OCI-LY7 (cell line): ENCODE measurements at regions not wholly inside any gene's neighbourhood (a gene's known extent, or its start where the extent isn't known, plus 50 kb on each side); places are given as distances from the start of the nearest gene placed in this dataset.
"Not testable (repeated sequence)": the region's sequence is repeated elsewhere in the genome, so short reads cannot be mapped to it uniquely, and the experiment has no call there.

Experiments
- BruUV-seq: library from RNA; stranded (reverse); fragments of 400-500 nt; replicated peaks from 2 replicates; lab custom pipeline; 2021; lab: Mats Ljungman, UMichigan
- CTCF ChIA-PET: fragments of 300-600 bp; sonication (Branson Sonifier 250); formaldehyde crosslinking; loops from one replicate; lab custom pipeline; 2022; ENCODE audit warnings: antibody characterized with exemption; ENCODE audit not compliant: unreplicated experiment; lab: Charles Lee
- POLR2A ChIA-PET: fragments of 300-600 bp; sonication (Branson Sonifier 250); formaldehyde crosslinking; loops from one replicate; lab custom pipeline; 2022; ENCODE audit warnings: antibody characterized with exemption; lab: Charles Lee
- DNase-seq: peaks from one replicate; pipeline ENCODE4 v3.0.0-alpha.2; 2015; ENCODE audit warnings: low spot score
- H2AFZ ChIP-seq: fragments of 200-600 bp; sonication (generic), shearing (Covaris generic); 2 replicates; pipeline ENCODE4 v1.6.1; 2014; ENCODE audit warnings: mild to moderate bottlenecking, antibody characterized with exemption, low read length, moderate library complexity
- H3K27ac ChIP-seq: fragments of 200-600 bp; sonication (generic); 2 replicates; pipeline ENCODE4 v1.5.1; 2014; ENCODE audit warnings: mixed run types, low read depth, mild to moderate bottlenecking, moderate library complexity, low read length, inconsistent platforms; ENCODE audit not compliant: poor library complexity, severe bottlenecking
- H3K36me3 ChIP-seq: fragments of 200-600 bp; sonication (generic); 2 replicates; pipeline ENCODE4 v1.6.1; 2014; ENCODE audit warnings: mild to moderate bottlenecking, antibody characterized with exemption, low read length, moderate library complexity, mixed read lengths; ENCODE audit not compliant: insufficient read depth
- H3K4me1 ChIP-seq: fragments of 200-600 bp; sonication (generic); 2 replicates; pipeline ENCODE4 v1.5.1; 2014; ENCODE audit warnings: mild to moderate bottlenecking, low read length; ENCODE audit not compliant: insufficient read depth, poor library complexity, severe bottlenecking
- H3K4me2 ChIP-seq: fragments of 200-600 bp; sonication (generic); 2 replicates; pipeline ENCODE4 v1.6.1; 2014; ENCODE audit warnings: mild to moderate bottlenecking, low read length
- H3K4me3 ChIP-seq: fragments of 200-600 bp; sonication (generic); 2 replicates; pipeline ENCODE4 v1.5.1; 2014; ENCODE audit warnings: mild to moderate bottlenecking, low read depth, low read length; ENCODE audit not compliant: poor library complexity, severe bottlenecking
- H3K79me2 ChIP-seq: fragments of 200-600 bp; sonication (generic); 2 replicates; pipeline ENCODE4 v1.6.1; 2016; ENCODE audit warnings: low read depth, mild to moderate bottlenecking, low read length, moderate library complexity, mixed read lengths; ENCODE audit not compliant: insufficient read depth
- H3K9me2 ChIP-seq: fragments of 200-600 bp; sonication (generic); 2 replicates; pipeline ENCODE4 v1.6.1; 2016; ENCODE audit warnings: mild to moderate bottlenecking, low read length, mixed read lengths; ENCODE audit not compliant: insufficient read depth
- H3K9me3 ChIP-seq: fragments of 200-600 bp; sonication (generic); 2 replicates; pipeline ENCODE4 v1.6.1; 2014; ENCODE audit warnings: mild to moderate bottlenecking, mixed run types, low read length, mixed read lengths
- H4K20me1 ChIP-seq: fragments of 200-600 bp; sonication (generic); 2 replicates; pipeline ENCODE4 v1.6.1; 2014; ENCODE audit warnings: mild to moderate bottlenecking, antibody characterized with exemption, low read length, moderate library complexity, mixed read lengths; ENCODE audit not compliant: insufficient read depth
- EZH2phosphoT487 ChIP-seq: fragments of 200-600 bp; sonication (generic); IDR thresholded peaks from 2 replicates; pipeline ENCODE4 v1.6.1; 2018; ENCODE audit warnings: low read depth, borderline replicate concordance, mild to moderate bottlenecking, mixed run types, antibody characterized with exemption, low read length, moderate library complexity, mixed read lengths
- intact Hi-C: fragments of 100-400 bp; cut with micrococcal nuclease; formaldehyde crosslinking; loops from one replicate; pipeline ENCODE4 v1.10.0; 2022; ENCODE audit not compliant: unreplicated experiment
- TF ChIP-seq, protein P1 (sequence below): fragments of 200-600 bp; sonication (generic); conservative IDR thresholded peaks from 2 replicates; pipeline ENCODE4 v1.5.1; 2014; ENCODE audit warnings: mild to moderate bottlenecking, antibody characterized with exemption, low read length, moderate library complexity, mixed read lengths

DNA sequence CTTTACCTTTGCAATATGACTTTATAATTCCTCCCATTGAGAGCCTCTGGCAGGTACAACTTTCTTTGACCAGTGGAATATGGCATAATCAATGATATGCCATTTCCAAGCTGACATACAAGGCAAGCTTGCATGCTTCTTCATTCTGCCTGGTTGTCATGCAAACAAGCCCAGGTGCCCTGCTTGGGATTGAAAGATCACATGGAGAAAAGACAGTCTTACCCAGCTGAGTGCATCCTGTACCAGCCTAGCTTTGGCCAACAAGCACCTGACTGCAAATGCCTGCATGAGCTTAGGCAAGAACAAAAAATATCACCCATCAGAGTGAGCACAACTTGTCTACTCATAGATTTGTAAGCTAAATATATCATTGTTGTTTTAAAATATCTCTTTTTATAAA lies 82.9 kb upstream of the KCND2 start:
- H3K4me3 ChIP-seq: no peak overlapping the region
- no peaks in the 10 kb centered on the region for H3K9me3 ChIP-seq
- no peaks in the 10 kb centered on the region for H3K79me2 ChIP-seq
- CTCF ChIA-PET: interaction anchor here (0.6 kb wide), 1 partner anchor 1342 kb away, joined by 3 read pairs; no protein-coding TSS in a partner anchor
- no peaks in the 10 kb centered on the region for H3K4me1 ChIP-seq
- no peak overlapping the region for H3K4me2 ChIP-seq
- H3K9me2 ChIP-seq: no peaks in the 10 kb centered on the region
- H4K20me1 ChIP-seq: no peaks in the 10 kb centered on the region
- intact Hi-C loops: no loop called here
- H2AFZ ChIP-seq: no peak overlapping the region
- TF ChIP-seq EZH2phosphoT487: no peak
- TF ChIP-seq, protein P1, sequence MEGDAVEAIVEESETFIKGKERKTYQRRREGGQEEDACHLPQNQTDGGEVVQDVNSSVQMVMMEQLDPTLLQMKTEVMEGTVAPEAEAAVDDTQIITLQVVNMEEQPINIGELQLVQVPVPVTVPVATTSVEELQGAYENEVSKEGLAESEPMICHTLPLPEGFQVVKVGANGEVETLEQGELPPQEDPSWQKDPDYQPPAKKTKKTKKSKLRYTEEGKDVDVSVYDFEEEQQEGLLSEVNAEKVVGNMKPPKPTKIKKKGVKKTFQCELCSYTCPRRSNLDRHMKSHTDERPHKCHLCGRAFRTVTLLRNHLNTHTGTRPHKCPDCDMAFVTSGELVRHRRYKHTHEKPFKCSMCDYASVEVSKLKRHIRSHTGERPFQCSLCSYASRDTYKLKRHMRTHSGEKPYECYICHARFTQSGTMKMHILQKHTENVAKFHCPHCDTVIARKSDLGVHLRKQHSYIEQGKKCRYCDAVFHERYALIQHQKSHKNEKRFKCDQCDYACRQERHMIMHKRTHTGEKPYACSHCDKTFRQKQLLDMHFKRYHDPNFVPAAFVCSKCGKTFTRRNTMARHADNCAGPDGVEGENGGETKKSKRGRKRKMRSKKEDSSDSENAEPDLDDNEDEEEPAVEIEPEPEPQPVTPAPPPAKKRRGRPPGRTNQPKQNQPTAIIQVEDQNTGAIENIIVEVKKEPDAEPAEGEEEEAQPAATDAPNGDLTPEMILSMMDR: no peak
- no peak for DNase-seq
- POLR2A ChIA-PET: interaction anchor here (0.6 to 0.7 kb wide), 2 partner anchors 12 to 19 kb away, joined by 3 read pairs; no protein-coding TSS in a partner anchor
- no peak overlapping the region for H3K27ac ChIP-seq
- BruUV-seq: no TSS peak
- H3K36me3 ChIP-seq: no peaks in the 10 kb centered on the region

DNA sequence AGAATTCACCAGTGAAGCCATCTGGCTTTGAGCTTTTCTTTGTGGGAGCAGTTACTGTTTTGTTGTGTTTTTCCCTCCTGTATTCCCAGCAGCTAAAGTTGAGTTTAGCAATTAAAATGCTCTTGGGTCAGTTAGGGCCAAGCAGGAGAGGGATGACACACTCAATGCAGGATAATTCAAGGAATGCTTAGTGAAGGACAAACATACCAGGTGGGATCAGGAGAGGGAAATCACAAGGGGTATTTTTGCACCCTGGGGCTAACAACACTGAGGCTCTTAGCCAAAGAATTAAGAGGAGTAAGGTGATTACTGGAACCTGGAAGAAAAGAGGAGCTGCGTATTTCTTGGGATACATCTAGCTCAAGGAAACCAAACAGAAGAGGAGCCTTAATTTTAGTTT lies 82.4 kb upstream of the KCND2 start:
- Histone ChIP-seq H3K9me2 (no peaks in the 10 kb centered on the region), H3K4me2 (no peak overlapping the region), H3K27ac (no peak overlapping the region), H2AFZ (no peak overlapping the region), H3K4me3 (no peak overlapping the region), H3K9me3 (no peaks in the 10 kb centered on the region), H3K36me3 (no peaks in the 10 kb centered on the region), H3K79me2 (no peaks in the 10 kb centered on the region), H4K20me1 (no peaks in the 10 kb centered on the region), H3K4me1 (no peaks in the 10 kb centered on the region)
- ChIA-PET CTCF (interaction anchor here (0.6 kb wide), 1 partner anchor 1343 kb away, joined by 3 read pairs; no protein-coding TSS in a partner anchor), POLR2A (interaction anchor here (0.6 to 0.7 kb wide), 2 partner anchors 12 to 20 kb away, joined by 3 read pairs; no protein-coding TSS in a partner anchor)
- BruUV-seq: no TSS peak
- DNase-seq: no peak
- intact Hi-C loops: no loop called here
- TF ChIP-seq EZH2phosphoT487: no peak
- TF ChIP-seq, protein P1: no peak

DNA sequence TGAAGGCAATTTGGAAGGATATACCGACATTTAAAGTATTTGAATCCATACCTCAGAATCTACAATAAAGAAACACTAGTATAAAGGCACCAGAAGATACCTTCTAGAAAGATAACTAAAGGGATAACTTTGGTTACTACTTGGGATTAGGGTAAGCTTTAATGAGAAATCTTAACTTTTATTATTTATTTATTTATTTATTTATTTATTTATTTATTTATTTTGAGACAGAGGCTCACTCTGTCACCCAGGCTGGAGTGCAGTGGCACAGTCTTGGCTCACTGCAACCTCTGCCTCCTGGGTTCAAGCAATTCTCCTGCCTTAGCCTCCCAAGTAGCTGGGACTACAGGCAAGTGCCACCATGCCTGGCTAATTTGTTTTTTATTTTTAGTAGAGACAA lies 81.6 kb upstream of the KCND2 start:
- DNase-seq, CTCF ChIA-PET, H3K4me1 ChIP-seq, H3K9me3 ChIP-seq, H3K36me3 ChIP-seq, H3K9me2 ChIP-seq, H2AFZ ChIP-seq, H3K4me2 ChIP-seq, H4K20me1 ChIP-seq, H3K27ac ChIP-seq, H3K79me2 ChIP-seq, BruUV-seq, POLR2A ChIA-PET, intact Hi-C loops, H3K4me3 ChIP-seq: not testable (repeated sequence)
